ENCODE measurements at regions not wholly inside any gene's neighbourhood (a gene's known extent, or its start where the extent isn't known, plus 50 kb on each side); places are given as distances from the start of the nearest gene placed in this dataset.

DNA sequence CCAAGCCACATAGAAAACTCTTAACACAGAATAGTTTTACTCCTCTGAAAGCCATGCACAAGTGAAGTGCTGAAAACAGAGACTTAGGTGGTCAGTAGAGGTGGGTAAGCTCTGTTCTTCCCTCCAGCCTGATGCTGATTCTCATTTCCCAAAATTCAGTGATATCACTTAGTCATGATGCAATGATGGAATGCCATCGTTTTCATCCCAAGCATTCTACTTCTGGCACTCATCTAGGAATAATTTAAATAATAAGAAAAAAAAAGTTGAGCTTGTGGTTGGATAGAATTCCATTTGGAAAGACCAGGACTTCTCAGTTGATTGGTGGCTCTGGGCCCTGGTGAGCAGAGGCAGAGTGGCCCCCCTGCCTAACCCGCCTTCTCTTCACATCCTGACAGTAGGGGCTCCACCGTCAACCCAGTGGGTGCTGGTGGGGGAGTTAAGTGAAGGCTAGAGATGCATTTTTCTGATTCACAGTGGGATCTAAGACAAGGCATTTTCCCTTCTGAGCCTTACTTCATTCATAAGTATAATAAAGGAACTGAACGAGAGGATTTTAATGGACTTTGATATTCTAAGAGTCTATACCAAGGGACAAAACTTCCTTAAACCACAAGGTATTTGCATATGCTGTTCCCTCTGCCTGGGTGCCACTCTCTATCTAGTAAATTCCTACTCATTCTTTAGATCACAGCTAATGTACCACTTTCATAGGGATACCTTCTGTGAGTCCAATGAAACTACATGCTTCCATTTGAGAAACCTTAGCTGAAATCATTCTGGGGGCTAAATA, 310.3 kb upstream of the DYNLRB2 start:
- TF ChIP-seq, protein P1, sequence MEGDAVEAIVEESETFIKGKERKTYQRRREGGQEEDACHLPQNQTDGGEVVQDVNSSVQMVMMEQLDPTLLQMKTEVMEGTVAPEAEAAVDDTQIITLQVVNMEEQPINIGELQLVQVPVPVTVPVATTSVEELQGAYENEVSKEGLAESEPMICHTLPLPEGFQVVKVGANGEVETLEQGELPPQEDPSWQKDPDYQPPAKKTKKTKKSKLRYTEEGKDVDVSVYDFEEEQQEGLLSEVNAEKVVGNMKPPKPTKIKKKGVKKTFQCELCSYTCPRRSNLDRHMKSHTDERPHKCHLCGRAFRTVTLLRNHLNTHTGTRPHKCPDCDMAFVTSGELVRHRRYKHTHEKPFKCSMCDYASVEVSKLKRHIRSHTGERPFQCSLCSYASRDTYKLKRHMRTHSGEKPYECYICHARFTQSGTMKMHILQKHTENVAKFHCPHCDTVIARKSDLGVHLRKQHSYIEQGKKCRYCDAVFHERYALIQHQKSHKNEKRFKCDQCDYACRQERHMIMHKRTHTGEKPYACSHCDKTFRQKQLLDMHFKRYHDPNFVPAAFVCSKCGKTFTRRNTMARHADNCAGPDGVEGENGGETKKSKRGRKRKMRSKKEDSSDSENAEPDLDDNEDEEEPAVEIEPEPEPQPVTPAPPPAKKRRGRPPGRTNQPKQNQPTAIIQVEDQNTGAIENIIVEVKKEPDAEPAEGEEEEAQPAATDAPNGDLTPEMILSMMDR (IDR thresholded peaks at IDR 0.05): no peak
- TF ChIP-seq, protein P2, sequence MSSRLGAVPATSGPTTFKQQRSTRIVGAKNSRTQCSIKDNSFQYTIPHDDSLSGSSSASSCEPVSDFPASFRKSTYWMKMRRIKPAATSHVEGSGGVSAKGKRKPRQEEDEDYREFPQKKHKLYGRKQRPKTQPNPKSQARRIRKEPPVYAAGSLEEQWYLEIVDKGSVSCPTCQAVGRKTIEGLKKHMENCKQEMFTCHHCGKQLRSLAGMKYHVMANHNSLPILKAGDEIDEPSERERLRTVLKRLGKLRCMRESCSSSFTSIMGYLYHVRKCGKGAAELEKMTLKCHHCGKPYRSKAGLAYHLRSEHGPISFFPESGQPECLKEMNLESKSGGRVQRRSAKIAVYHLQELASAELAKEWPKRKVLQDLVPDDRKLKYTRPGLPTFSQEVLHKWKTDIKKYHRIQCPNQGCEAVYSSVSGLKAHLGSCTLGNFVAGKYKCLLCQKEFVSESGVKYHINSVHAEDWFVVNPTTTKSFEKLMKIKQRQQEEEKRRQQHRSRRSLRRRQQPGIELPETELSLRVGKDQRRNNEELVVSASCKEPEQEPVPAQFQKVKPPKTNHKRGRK (CRISPR knock-in tag; IDR thresholded peaks at IDR 0.05; ENCODE audit: borderline replicate concordance): no peak
- TF ChIP-seq, protein P3, sequence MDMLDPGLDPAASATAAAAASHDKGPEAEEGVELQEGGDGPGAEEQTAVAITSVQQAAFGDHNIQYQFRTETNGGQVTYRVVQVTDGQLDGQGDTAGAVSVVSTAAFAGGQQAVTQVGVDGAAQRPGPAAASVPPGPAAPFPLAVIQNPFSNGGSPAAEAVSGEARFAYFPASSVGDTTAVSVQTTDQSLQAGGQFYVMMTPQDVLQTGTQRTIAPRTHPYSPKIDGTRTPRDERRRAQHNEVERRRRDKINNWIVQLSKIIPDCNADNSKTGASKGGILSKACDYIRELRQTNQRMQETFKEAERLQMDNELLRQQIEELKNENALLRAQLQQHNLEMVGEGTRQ (CRISPR knock-in tag; IDR thresholded peaks at IDR 0.05): no peak
- TF ChIP-seq RELA (CRISPR knock-in tag; IDR thresholded peaks at IDR 0.05; ENCODE audit: borderline replicate concordance) (no peak), JAZF1 (CRISPR knock-in tag; IDR thresholded peaks at IDR 0.05) (no peak)
- TF ChIP-seq, protein P4, sequence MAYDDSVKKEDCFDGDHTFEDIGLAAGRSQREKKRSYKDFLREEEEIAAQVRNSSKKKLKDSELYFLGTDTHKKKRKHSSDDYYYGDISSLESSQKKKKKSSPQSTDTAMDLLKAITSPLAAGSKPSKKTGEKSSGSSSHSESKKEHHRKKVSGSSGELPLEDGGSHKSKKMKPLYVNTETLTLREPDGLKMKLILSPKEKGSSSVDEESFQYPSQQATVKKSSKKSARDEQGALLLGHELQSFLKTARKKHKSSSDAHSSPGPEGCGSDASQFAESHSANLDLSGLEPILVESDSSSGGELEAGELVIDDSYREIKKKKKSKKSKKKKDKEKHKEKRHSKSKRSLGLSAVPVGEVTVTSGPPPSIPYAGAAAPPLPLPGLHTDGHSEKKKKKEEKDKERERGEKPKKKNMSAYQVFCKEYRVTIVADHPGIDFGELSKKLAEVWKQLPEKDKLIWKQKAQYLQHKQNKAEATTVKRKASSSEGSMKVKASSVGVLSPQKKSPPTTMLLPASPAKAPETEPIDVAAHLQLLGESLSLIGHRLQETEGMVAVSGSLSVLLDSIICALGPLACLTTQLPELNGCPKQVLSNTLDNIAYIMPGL (CRISPR knock-in tag; IDR thresholded peaks at IDR 0.05): no peak

All from WTC11 (cell line).